Effector memory CD4-positive, alpha-beta T cell (primary cell): ENCODE measurements at regions not wholly inside any gene's neighbourhood (a gene's known extent, or its start where the extent isn't known, plus 50 kb on each side); places are given as distances from the start of the nearest gene placed in this dataset.
"Not testable (repeated sequence)": the region's sequence is repeated elsewhere in the genome, so short reads cannot be mapped to it uniquely, and the experiment has no call there.

Experiments used
- DNase-seq, 3 donors: peaks; one replicate each; pipeline ENCODE4 v3.0.0-alpha.2; 2020
- H3K27ac ChIP-seq: 2 replicates; pipeline ENCODE4 v1.7.0; 2013; ENCODE audit warnings: mild to moderate bottlenecking, low read length, moderate library complexity; ENCODE audit not compliant: insufficient read depth, poor library complexity, severe bottlenecking
- H3K27me3 ChIP-seq: replicated peaks from 2 replicates; pipeline ENCODE4 v1.7.0; 2013; ENCODE audit warnings: mild to moderate bottlenecking, low read length; ENCODE audit not compliant: insufficient read depth, control insufficient read depth, poor library complexity, severe bottlenecking
- H3K36me3 ChIP-seq: 2 replicates; pipeline ENCODE4 v1.7.0; 2013; ENCODE audit warnings: mild to moderate bottlenecking, low read length, moderate library complexity; ENCODE audit not compliant: control insufficient read depth, insufficient read depth
- H3K4me1 ChIP-seq: 2 replicates; pipeline ENCODE4 v1.7.0; 2013; ENCODE audit warnings: low read length, mild to moderate bottlenecking; ENCODE audit not compliant: control insufficient read depth, insufficient read depth, poor library complexity, severe bottlenecking
- H3K4me3 ChIP-seq: 2 replicates; pipeline ENCODE4 v1.7.0; 2013; ENCODE audit warnings: low read length, low read depth, mild to moderate bottlenecking; ENCODE audit not compliant: insufficient read depth, poor library complexity, severe bottlenecking
- H3K9me3 ChIP-seq: 2 replicates; pipeline ENCODE4 v1.7.0; 2013; ENCODE audit warnings: mild to moderate bottlenecking, low read length, moderate library complexity; ENCODE audit not compliant: control insufficient read depth

GRCh38 chr2:215727507-215728503 is 285.5 kb downstream of the MREG start:
- Histone ChIP-seq H3K27me3 (no peaks in the 10 kb centered on the region), H3K4me1 (no peaks in the 10 kb centered on the region), H3K36me3 (no peaks in the 10 kb centered on the region), H3K9me3 (no peaks in the 10 kb centered on the region), H3K4me3 (no peak overlapping the region), H3K27ac (no peak overlapping the region)
- no peak for DNase-seq

- Histone ChIP-seq H3K27ac (no peak overlapping the region), H3K36me3 (no peaks in the 10 kb centered on the region), H3K4me3 (no peak overlapping the region), H3K9me3 (no peaks in the 10 kb centered on the region), H3K4me1 (no peaks in the 10 kb centered on the region), H3K27me3 (no peaks in the 10 kb centered on the region)
- DNase-seq = no peak
Measured at GRCh38 chr2:215726070-215726469, 287.3 kb downstream of the MREG start.

GRCh38 chr2:215724146-215724545 is 288.3 kb upstream of the FN1 start:
- Histone ChIP-seq H3K36me3 (no peaks in the 10 kb centered on the region), H3K9me3 (no peaks in the 10 kb centered on the region), H3K27ac (no peak overlapping the region), H3K4me3 (no peak overlapping the region), H3K4me1 (no peaks in the 10 kb centered on the region), H3K27me3 (no peaks in the 10 kb centered on the region)
- no peak for DNase-seq

DNA sequence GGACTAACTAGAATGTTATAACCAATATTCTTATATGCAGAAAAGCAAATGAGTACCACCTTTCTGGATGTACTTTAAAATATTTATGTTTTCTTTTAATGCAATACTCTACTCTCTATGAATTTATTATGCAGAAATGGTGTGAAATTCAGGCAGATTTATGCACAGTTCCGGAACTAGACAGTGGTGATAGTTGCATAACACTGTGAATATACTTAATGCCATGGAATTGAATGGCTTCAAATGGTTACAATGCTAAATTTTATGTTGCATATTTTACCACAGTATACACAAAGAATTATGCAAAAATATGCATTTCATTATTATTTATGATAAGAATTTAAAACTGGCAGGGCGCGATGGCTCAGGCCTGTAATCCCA is 287.8 kb upstream of the FN1 start:
- Histone ChIP-seq H3K4me1 (no peaks in the 10 kb centered on the region), H3K9me3 (no peaks in the 10 kb centered on the region), H3K27ac (no peak overlapping the region), H3K36me3 (no peaks in the 10 kb centered on the region), H3K4me3 (no peak overlapping the region), H3K27me3 (no peaks in the 10 kb centered on the region)
- DNase-seq = no peak

DNA sequence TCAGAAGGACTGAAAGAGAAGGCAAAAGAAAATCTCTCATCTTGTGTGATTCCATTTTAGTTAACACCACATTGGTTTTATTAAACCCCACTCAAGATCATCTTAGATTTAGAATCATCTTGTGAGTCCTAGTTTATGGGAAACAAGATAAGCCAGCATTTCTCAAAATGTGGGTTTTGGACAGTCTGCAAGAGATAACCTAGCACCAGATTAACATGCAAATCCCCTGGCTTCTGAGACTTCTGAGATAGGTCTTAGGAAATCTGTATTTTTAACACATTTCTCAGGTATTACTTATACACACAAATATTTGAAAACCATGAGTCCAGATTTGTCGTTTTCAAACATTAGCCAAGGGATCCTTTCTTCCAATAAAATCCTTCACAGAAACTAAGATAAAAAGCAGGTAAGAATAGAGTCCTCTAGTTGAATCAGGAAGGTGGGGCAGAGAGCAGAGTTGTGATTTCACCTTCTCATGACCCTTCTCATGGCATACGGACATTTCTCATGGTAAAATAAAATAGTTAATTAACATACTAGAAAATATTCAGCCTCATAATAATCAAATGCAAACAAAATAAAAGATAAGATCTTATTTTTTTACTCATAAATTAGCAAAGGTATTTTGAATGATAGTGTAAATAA is 287.2 kb upstream of the FN1 start:
- Histone ChIP-seq H3K4me3 (no peak overlapping the region), H3K27me3 (no peaks in the 10 kb centered on the region), H3K9me3 (no peaks in the 10 kb centered on the region), H3K4me1 (no peaks in the 10 kb centered on the region), H3K27ac (no peak overlapping the region), H3K36me3 (no peaks in the 10 kb centered on the region)
- no peak for DNase-seq

DNA sequence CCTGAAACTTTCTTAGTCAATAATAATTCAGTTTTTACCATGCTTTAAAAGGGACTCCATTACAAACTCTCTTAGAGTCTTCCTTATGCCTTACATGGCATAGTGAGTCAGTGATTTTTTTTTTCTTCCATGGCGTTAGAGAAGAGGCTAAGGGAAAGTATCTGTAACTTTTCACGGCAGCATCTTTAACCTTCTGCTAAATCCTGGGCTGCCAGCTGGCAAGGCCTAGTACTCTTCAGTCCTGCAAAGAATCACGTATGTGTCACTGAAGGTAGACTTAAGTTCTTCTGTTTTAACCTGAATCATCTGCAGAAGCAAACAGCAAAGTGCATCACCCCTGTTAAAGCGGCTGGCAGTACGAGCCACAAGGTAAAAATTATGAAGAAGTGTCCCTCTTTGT is 286.3 kb upstream of the FN1 start:
- no peak overlapping the region for H3K27ac ChIP-seq
- H3K27me3 ChIP-seq = no peaks in the 10 kb centered on the region
- H3K4me3 ChIP-seq = no peak overlapping the region
- no peak for DNase-seq
- H3K36me3 ChIP-seq = no peaks in the 10 kb centered on the region
- no peaks in the 10 kb centered on the region for H3K4me1 ChIP-seq
- H3K9me3 ChIP-seq = no peaks in the 10 kb centered on the region

DNA sequence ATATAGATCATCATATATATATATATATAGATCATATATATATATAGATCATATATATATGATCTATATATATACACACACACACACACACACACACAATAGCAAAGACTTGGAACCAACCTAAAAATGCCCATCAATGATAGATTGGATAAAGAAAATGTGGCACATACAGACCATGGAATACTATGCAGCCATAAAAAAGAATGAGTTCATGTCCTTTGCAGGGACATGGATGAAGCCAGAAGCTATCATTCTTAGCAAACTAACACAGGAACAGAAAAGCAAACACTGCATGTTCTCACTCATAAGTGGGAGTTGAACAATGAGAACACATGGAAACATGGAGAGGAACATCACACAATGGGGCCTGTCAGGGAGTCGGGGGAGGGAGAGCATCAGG is 285.6 kb upstream of the FN1 start:
- H3K27ac ChIP-seq, H3K9me3 ChIP-seq, DNase-seq, H3K27me3 ChIP-seq, H3K36me3 ChIP-seq, H3K4me1 ChIP-seq, H3K4me3 ChIP-seq: not testable (repeated sequence)

DNA sequence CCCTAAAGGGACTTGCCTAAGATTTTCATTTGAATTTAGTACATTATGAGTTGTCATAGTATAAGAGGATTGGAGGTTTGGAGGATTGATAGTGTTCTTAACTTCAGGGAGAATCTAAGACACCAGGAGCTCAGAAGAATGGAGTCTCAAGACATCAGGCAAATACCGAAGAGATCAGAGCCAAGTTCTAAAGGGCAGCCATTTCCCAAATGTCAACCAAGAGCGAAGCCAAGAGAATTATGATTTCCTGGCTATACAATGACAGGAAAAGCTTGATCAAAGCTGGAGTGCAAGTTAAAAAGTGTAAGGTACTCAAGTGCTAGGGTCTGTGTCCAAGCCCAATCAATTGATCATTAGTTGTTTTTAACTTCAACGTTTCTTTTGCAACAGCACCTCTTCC is 283.0 kb upstream of the FN1 start:
- H3K4me1 ChIP-seq = no peaks in the 10 kb centered on the region
- H3K27ac ChIP-seq = no peak overlapping the region
- no peaks in the 10 kb centered on the region for H3K36me3 ChIP-seq
- no peaks in the 10 kb centered on the region for H3K27me3 ChIP-seq
- no peak overlapping the region for H3K4me3 ChIP-seq
- DNase-seq = no peak
- H3K9me3 ChIP-seq = no peaks in the 10 kb centered on the region

- no peaks in the 10 kb centered on the region for H3K9me3 ChIP-seq
- H3K4me3 ChIP-seq = no peak overlapping the region
- no peak overlapping the region for H3K27ac ChIP-seq
- no peaks in the 10 kb centered on the region for H3K36me3 ChIP-seq
- H3K27me3 ChIP-seq = no peaks in the 10 kb centered on the region
- no peaks in the 10 kb centered on the region for H3K4me1 ChIP-seq
- no peak for DNase-seq
Measured at GRCh38 chr2:215718436-215718835, 282.6 kb upstream of the FN1 start.
